Fibroblast of the aortic adventitia (primary cell): ENCODE measurements at regions not wholly inside any gene's neighbourhood (a gene's known extent, or its start where the extent isn't known, plus 50 kb on each side); places are given as distances from the start of the nearest gene placed in this dataset.

Source experiments
- DNase-seq: peaks from one replicate; pipeline ENCODE4 v3.0.0-alpha.2; 2010; ENCODE audit warnings: low read depth
- H3K4me3 ChIP-seq: 2 replicates; pipeline ENCODE4 v1.5.1; 2011; ENCODE audit warnings: low read depth, mild to moderate bottlenecking, control low read depth, low read length, moderate library complexity
- CTCF ChIP-seq: IDR thresholded peaks from 2 replicates; pipeline ENCODE4 v1.5.1; 2011; ENCODE audit warnings: mild to moderate bottlenecking, low read length, control low read depth, inconsistent platforms; ENCODE audit not compliant: insufficient read depth

- no peak overlapping the region for H3K4me3 ChIP-seq
- TF ChIP-seq CTCF, result no peak
- DNase-seq, result no peak
Observed at GRCh38 chr17:34487626-34488025, 91.8 kb upstream of the TMEM132E start.

- no peak overlapping the region for H3K4me3 ChIP-seq
- DNase-seq, result no peak
- TF ChIP-seq CTCF, result no peak
Observed at GRCh38 chr17:34486761-34487160, 92.6 kb upstream of the TMEM132E start.

GRCh38 chr17:34485999-34486398, 93.4 kb upstream of the TMEM132E start:
- TF ChIP-seq CTCF, result no peak
- no peak overlapping the region for H3K4me3 ChIP-seq
- DNase-seq, result no peak

- no peak for TF ChIP-seq CTCF
- no peak for DNase-seq
- H3K4me3 ChIP-seq, result no peak overlapping the region
Observed at GRCh38 chr17:34484193-34484733, 95.1 kb upstream of the TMEM132E start.

- no peak for DNase-seq
- no peak overlapping the region for H3K4me3 ChIP-seq
- no peak for TF ChIP-seq CTCF
Observed at GRCh38 chr17:34482730-34483129, 96.7 kb upstream of the TMEM132E start.

GRCh38 chr17:34481779-34482178, 97.6 kb upstream of the TMEM132E start:
- H3K4me3 ChIP-seq, result no peak overlapping the region
- no peak for DNase-seq
- no peak for TF ChIP-seq CTCF

GRCh38 chr17:34479371-34479770, 100.0 kb upstream of the TMEM132E start:
- no peak overlapping the region for H3K4me3 ChIP-seq
- no peak for DNase-seq
- no peak for TF ChIP-seq CTCF
